ENCODE measurements at regions not wholly inside any gene's neighbourhood (a gene's known extent, or its start where the extent isn't known, plus 50 kb on each side); places are given as distances from the start of the nearest gene placed in this dataset.

DNA sequence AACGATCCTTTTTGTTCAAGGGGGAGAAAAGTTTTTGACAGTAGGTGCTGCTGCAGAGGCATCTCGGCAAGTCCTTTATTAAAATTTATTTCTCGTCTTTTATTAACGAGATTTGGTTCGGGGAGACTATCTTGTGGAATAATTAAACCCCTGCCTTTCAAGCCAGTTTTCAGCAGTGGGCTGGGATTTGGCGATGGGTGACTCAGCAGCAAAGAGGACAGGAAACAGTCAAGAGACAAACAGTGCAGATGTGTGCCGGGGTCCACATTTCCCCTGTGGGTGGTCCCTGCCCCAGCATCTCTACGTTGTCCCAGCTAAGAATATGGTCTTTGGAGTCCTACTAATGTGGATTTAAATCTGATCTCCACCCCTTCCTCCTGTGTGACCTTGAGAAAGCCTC, 282.8 kb downstream of the CDH26 start:
- WGBS (ENCODE audit: missing lambda C conversion rate): 10% methylated on average over 8 of the region's 8 CpGs
- POLR2A ChIA-PET: no interaction called here
- Histone ChIP-seq H3K4me1 (no peaks in the 10 kb centered on the region), H3K4me2 (no peak overlapping the region), H3K27ac (no peak overlapping the region), H3K4me3 (no peak overlapping the region), H3K9me3 (no peaks in the 10 kb centered on the region)
- no peak for FAIRE-seq
- TF ChIP-seq FOSB (CRISPR knock-in tag; IDR thresholded peaks at IDR 0.05) (no peak), HOXA7 (CRISPR knock-in tag; IDR thresholded peaks at IDR 0.05) (no peak), EHF (CRISPR knock-in tag; IDR thresholded peaks at IDR 0.05) (no peak), SMC3 (IDR thresholded peaks at IDR 0.05) (no peak), HDAC2 (IDR thresholded peaks at IDR 0.05) (no peak), TP53 (CRISPR knock-in tag; IDR thresholded peaks at IDR 0.05) (no peak)
- TF ChIP-seq, protein P1, sequence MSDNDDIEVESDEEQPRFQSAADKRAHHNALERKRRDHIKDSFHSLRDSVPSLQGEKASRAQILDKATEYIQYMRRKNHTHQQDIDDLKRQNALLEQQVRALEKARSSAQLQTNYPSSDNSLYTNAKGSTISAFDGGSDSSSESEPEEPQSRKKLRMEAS (IDR thresholded peaks at IDR 0.05): no peak
- TF ChIP-seq, protein P2, sequence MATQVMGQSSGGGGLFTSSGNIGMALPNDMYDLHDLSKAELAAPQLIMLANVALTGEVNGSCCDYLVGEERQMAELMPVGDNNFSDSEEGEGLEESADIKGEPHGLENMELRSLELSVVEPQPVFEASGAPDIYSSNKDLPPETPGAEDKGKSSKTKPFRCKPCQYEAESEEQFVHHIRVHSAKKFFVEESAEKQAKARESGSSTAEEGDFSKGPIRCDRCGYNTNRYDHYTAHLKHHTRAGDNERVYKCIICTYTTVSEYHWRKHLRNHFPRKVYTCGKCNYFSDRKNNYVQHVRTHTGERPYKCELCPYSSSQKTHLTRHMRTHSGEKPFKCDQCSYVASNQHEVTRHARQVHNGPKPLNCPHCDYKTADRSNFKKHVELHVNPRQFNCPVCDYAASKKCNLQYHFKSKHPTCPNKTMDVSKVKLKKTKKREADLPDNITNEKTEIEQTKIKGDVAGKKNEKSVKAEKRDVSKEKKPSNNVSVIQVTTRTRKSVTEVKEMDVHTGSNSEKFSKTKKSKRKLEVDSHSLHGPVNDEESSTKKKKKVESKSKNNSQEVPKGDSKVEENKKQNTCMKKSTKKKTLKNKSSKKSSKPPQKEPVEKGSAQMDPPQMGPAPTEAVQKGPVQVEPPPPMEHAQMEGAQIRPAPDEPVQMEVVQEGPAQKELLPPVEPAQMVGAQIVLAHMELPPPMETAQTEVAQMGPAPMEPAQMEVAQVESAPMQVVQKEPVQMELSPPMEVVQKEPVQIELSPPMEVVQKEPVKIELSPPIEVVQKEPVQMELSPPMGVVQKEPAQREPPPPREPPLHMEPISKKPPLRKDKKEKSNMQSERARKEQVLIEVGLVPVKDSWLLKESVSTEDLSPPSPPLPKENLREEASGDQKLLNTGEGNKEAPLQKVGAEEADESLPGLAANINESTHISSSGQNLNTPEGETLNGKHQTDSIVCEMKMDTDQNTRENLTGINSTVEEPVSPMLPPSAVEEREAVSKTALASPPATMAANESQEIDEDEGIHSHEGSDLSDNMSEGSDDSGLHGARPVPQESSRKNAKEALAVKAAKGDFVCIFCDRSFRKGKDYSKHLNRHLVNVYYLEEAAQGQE (IDR thresholded peaks at IDR 0.05): no peak
- CTCF ChIA-PET: no interaction called here
- ATAC-seq: no peak
- DNase-seq (ENCODE audit: low read depth in 1 of 2, low spot score in 1 of 2): no peak

DNA sequence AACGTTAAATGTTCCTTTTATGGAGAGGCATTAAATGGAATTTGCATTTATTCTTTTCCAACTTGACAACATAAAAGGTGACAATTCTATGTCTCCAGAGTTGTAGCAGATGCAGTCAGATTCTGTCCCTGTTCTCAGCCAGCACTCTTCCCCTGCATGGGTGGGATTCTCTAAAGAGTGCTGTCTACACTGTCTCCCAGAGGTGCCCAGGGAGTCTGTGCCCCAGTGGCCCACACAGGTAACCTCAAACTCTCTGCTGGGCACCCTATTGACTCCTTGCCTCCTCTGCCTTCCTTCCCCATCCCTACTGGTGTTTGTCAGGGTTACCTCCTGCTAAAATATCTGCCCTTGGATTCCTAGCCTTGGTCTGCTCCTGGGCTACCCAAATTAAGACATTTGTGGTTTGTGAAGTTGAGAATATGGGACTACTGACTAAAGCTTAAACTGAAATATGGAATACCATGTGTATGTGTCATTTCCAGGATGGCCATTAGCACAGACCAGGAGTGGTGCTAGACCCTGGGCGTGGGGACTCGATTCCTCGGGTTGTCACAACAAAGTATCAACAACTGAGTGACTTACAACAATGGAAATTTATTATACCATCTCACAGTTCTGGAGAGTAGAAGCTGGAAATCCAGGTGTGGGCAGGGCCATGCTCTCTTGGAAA, 284.7 kb downstream of the CDH26 start:
- no peak for TF ChIP-seq POLR2A (IDR thresholded peaks at IDR 0.05; ENCODE audit: low read length)
- 7% methylated on average over 4 of the region's 4 CpGs for WGBS (ENCODE audit: missing lambda C conversion rate)
- Histone ChIP-seq H3K4me1 (no peaks in the 10 kb centered on the region), H3K4me2 (no peak overlapping the region), H3K9me3 (no peaks in the 10 kb centered on the region), H3K27ac (no peak overlapping the region), H3K4me3 (no peak overlapping the region)
- FAIRE-seq (no peak), DNase-seq (ENCODE audit: low read depth in 1 of 2, low spot score in 1 of 2) (no peak), ATAC-seq (no peak)
- POLR2A ChIA-PET: no interaction called here
- CTCF ChIA-PET: interaction anchor here (0.9 kb wide), 1 partner anchor 31 kb away, joined by 3 read pairs; no protein-coding TSS in a partner anchor

DNA sequence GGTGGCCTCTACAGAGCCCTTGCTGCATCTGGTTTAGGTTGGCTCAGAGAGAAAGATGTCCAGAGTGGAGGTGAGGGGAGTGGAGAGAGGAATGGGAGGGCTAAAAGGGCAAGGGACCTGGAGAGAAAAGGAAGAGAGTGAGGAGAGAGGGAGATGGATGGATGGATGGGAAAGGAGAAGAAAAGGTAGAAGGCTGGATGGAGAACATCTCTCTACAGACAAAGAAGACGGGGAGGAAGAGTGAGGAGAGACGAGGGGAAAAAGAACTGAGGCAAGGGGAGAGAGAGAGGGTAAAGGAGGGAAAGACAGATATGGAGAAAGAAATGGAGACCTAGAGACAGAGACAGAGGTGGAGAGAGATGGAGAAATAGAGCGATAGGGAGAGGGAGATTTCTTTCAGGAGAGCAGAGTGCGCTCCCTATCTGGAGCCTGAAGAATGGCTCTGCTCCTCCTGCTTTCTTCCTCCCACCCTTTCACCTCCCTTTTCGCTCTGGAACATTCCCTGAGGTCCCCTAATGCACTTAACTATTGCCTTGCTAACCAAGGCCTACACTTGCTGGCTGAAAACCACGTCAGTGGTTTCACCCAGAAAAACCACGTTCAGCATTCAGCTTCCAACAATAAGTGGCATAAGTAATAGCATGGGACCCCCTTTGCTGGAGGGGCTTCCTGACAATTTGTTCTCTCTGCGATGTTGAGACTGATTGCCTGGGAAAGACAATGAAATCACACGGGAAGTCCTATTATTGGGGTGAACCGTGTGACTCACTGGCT, 286.3 kb downstream of the CDH26 start:
- 28% methylated on average over 10 of the region's 10 CpGs for whole genome bisulfite sequencing (ENCODE audit: missing lambda C conversion rate)
- Histone ChIP-seq H3K9me3 (no peaks in the 10 kb centered on the region), H3K4me3 (no peak overlapping the region), H3K4me2 (no peak overlapping the region), H3K4me1 (peaks cover 5% of the 10 kb centered on the region; the same call in 2 of the 3 replicates), H3K27ac (no peak overlapping the region)
- ChIA-PET CTCF (interaction anchor here (0.6 kb wide), 1 partner anchor 38 kb away, joined by 3 read pairs; no protein-coding TSS in a partner anchor), POLR2A (no interaction called here)
- FAIRE-seq (no peak), DNase-seq (ENCODE audit: low read depth in 1 of 2, low spot score in 1 of 2) (no peak), ATAC-seq (no peak)
- TF ChIP-seq JUN (IDR thresholded peaks at IDR 0.05) (no peak), ESRRA (IDR thresholded peaks at IDR 0.05; ENCODE audit: borderline replicate concordance, low read length) (no peak), HOXA7 (CRISPR knock-in tag; IDR thresholded peaks at IDR 0.05) (no peak)

DNA sequence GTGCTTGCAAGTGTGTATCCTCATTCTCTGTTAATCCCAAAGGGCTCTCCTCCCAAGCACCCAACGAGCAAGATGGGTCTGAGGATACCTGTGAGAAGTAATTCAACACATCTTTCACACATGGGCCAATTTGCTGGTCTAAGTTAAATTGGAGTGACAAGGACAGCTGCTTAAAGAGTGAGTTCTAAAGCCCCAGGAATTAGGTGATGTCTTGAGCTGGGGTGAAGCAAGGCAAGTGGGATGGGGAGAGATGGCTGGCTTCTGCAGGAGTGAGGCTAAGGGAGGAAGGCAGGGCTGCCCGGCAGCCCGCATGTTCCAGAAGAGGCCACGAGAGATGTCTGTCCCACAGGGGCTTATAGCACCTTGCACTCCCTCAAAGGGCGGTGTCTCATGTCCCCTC, 288.5 kb downstream of the CDH26 start:
- DNase-seq (ENCODE audit: low read depth in 1 of 2, low spot score in 1 of 2) (no peak), ATAC-seq (no peak), FAIRE-seq (no peak)
- H3K4me2 ChIP-seq: no peak overlapping the region
- H3K27ac ChIP-seq: no peak overlapping the region
- POLR2A ChIA-PET: no interaction called here
- H3K4me1 ChIP-seq: peaks cover 5% of the 10 kb centered on the region; the same call in 2 of the 3 replicates
- H3K4me3 ChIP-seq: no peak overlapping the region
- CTCF ChIA-PET: interaction anchor here (0.6 to 1.6 kb wide), 2 partner anchors 18 to 36 kb away, joined by 4 read pairs; no protein-coding TSS in a partner anchor
- 68% methylated on average over 5 of the region's 5 CpGs for WGBS (ENCODE audit: missing lambda C conversion rate)
- no peak for TF ChIP-seq FOSB (CRISPR knock-in tag; IDR thresholded peaks at IDR 0.05)
- TF ChIP-seq JUNB (IDR thresholded peaks at IDR 0.05): no peak
- TF ChIP-seq, protein P3, sequence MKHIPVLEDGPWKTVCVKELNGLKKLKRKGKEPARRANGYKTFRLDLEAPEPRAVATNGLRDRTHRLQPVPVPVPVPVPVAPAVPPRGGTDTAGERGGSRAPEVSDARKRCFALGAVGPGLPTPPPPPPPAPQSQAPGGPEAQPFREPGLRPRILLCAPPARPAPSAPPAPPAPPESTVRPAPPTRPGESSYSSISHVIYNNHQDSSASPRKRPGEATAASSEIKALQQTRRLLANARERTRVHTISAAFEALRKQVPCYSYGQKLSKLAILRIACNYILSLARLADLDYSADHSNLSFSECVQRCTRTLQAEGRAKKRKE (CRISPR knock-in tag; IDR thresholded peaks at IDR 0.05; ENCODE audit: low read depth): no peak
- no peak for TF ChIP-seq HOXA7 (CRISPR knock-in tag; IDR thresholded peaks at IDR 0.05)
- TF ChIP-seq, protein P2 (IDR thresholded peaks at IDR 0.05): no peak
- TF ChIP-seq ZNF302 (CRISPR knock-in tag; IDR thresholded peaks at IDR 0.05): no peak
- H3K9me3 ChIP-seq: no peaks in the 10 kb centered on the region
